H1 (cell line): ENCODE measurements at regions not wholly inside any gene's neighbourhood (a gene's known extent, or its start where the extent isn't known, plus 50 kb on each side); places are given as distances from the start of the nearest gene placed in this dataset.

Experiments used
- CTCF ChIA-PET: fragments of 300-600 bp; sonication (Branson Sonifier 250); formaldehyde crosslinking; loops from one replicate; lab custom pipeline; 2021; ENCODE audit not compliant: partially characterized antibody; lab: Charles Lee
- POLR2A ChIA-PET: fragments of 300-600 bp; sonication (Branson Sonifier 250); formaldehyde crosslinking; loops from one replicate; lab custom pipeline; 2021; ENCODE audit warnings: inconsistent platforms; ENCODE audit not compliant: partially characterized antibody; lab: Charles Lee
- DNase-seq, 2 experiments: peaks; one replicate each; pipeline versions ENCODE4 v3.0.0 to v3.0.0-alpha.2; 2010 to 2022; ENCODE audit warnings: low spot score in 2 of 2, low read depth in 1 of 2, mixed read lengths in 1 of 2
- FAIRE-seq: peaks from 2 replicates; lab custom pipeline; 2011; peaks lifted over from hg19 to GRCh38; lab: Jason Lieb, UNC
- H2AFZ ChIP-seq: 2 replicates; pipeline ENCODE4 v1.8.1; 2012; ENCODE audit warnings: low read length, inconsistent platforms
- H2AK5ac ChIP-seq: 2 replicates; pipeline ENCODE4 v1.6.1; 2013; ENCODE audit warnings: low read depth, low read length
- H2BK120ac ChIP-seq: replicated peaks from 2 replicates; pipeline ENCODE3; 2013; ENCODE audit warnings: low read depth, low read length, inconsistent platforms
- H2BK12ac ChIP-seq: 2 replicates; pipeline ENCODE4 v1.6.1; 2013; ENCODE audit warnings: low read depth, low read length
- H2BK15ac ChIP-seq: 2 replicates; pipeline ENCODE4 v1.6.1; 2013; ENCODE audit warnings: low read length
- H2BK20ac ChIP-seq: 2 replicates; pipeline ENCODE4 v1.6.1; 2013; ENCODE audit warnings: low read length
- H2BK5ac ChIP-seq: 2 replicates; pipeline ENCODE4 v1.6.1; 2013; ENCODE audit warnings: low read depth, low read length
- H3K14ac ChIP-seq: 2 replicates; pipeline ENCODE4 v1.6.1; 2013; ENCODE audit warnings: inconsistent platforms; ENCODE audit not compliant: insufficient read length
- H3K18ac ChIP-seq: 2 replicates; pipeline ENCODE4 v1.6.1; 2013; ENCODE audit warnings: low read length; ENCODE audit errors: extremely low read depth
- H3K23ac ChIP-seq: 2 replicates; pipeline ENCODE4 v1.6.1; 2013; ENCODE audit warnings: inconsistent platforms; ENCODE audit not compliant: insufficient read length
- H3K23me2 ChIP-seq: 2 replicates; pipeline ENCODE4 v1.6.1; 2013; ENCODE audit warnings: low read depth, low read length
- H3K27ac ChIP-seq: 2 replicates; pipeline ENCODE4 v1.6.1; 2011; ENCODE audit warnings: low read depth, low read length, inconsistent platforms
- H3K27me3 ChIP-seq, 4 experiments: replicated peaks in 1 of 4; 1 replicate in 1 of 4; 2 replicates in 3 of 4; pipeline versions ENCODE4 v1.6.1 to v1.8.1; 2011 to 2013; ENCODE audit warnings: low read length in 3 of 4, mild to moderate bottlenecking in 3 of 4, inconsistent platforms in 2 of 4, mixed read lengths in 2 of 4, moderate library complexity in 1 of 4; ENCODE audit not compliant: control insufficient read depth in 3 of 4, insufficient read depth in 3 of 4; ENCODE audit errors: extremely low read depth in 1 of 4
- H3K36me3 ChIP-seq, 4 experiments: 2 replicates each; pipeline versions ENCODE4 v1.6.1 to v1.8.1; 2011 to 2013; ENCODE audit warnings: mild to moderate bottlenecking in 4 of 4, low read length in 3 of 4, moderate library complexity in 2 of 4, control low read depth in 1 of 4, inconsistent platforms in 1 of 4; ENCODE audit not compliant: insufficient read depth in 4 of 4, control insufficient read depth in 2 of 4
- H3K4ac ChIP-seq: replicated peaks from 2 replicates; pipeline ENCODE3; 2013; ENCODE audit warnings: low read length, low read depth, mixed read lengths, inconsistent platforms; ENCODE audit not compliant: insufficient read length
- H3K4me1 ChIP-seq, 4 experiments: replicated peaks in 1 of 4; 1 replicate in 1 of 4; 2 replicates in 3 of 4; pipeline versions ENCODE4 v1.6.1 to v1.8.1; 2011 to 2013; ENCODE audit warnings: low read length in 3 of 4, inconsistent platforms in 2 of 4, mixed read lengths in 1 of 4; ENCODE audit not compliant: insufficient read depth in 4 of 4, control insufficient read depth in 3 of 4
- H3K4me2 ChIP-seq, 2 experiments: 2 replicates each; pipeline versions ENCODE4 v1.6.1 to v1.8.1; 2011 to 2013; ENCODE audit warnings: low read depth in 2 of 2, low read length in 2 of 2, control low read depth in 1 of 2, inconsistent platforms in 1 of 2, mild to moderate bottlenecking in 1 of 2; ENCODE audit not compliant: insufficient read depth in 1 of 2
- H3K4me3 ChIP-seq, 4 experiments: fragments of 200-600, 300-600 bp in 1 of 4; sonication (generic), shearing (Covaris generic), sonication (Bioruptor Twin) in 1 of 4; 2 replicates each; pipeline versions ENCODE4 v1.5.1 to v1.8.1; 2011 to 2016; ENCODE audit warnings: low read length in 4 of 4, low read depth in 3 of 4, control low read depth in 2 of 4, inconsistent platforms in 2 of 4, mild to moderate bottlenecking in 2 of 4, mixed read lengths in 1 of 4, moderate library complexity in 1 of 4; ENCODE audit not compliant: insufficient read depth in 2 of 4; ENCODE audit errors: extremely low read depth in 1 of 4
- H3K56ac ChIP-seq: replicated peaks from 2 replicates; pipeline ENCODE3; 2013; ENCODE audit warnings: low read depth, mild to moderate bottlenecking, mixed read lengths, low read length, inconsistent platforms; ENCODE audit not compliant: insufficient read length
- H3K79me1 ChIP-seq: 2 replicates; pipeline ENCODE4 v1.6.1; 2013; ENCODE audit warnings: low read depth, low read length, control low read depth
- H3K79me2 ChIP-seq, 2 experiments: 2 replicates each; pipeline versions ENCODE4 v1.6.1 to v1.8.1; 2012 to 2013; ENCODE audit warnings: low read length in 2 of 2, mild to moderate bottlenecking in 2 of 2, inconsistent platforms in 1 of 2; ENCODE audit not compliant: insufficient read depth in 2 of 2, control insufficient read depth in 1 of 2
- H3K9ac ChIP-seq, 4 experiments: replicated peaks in 1 of 4; 1 replicate in 1 of 4; 2 replicates in 3 of 4; pipeline versions ENCODE4 v1.6.1 to v1.8.1; 2011 to 2013; ENCODE audit warnings: low read depth in 3 of 4, low read length in 3 of 4, control low read depth in 2 of 4, mild to moderate bottlenecking in 2 of 4, moderate library complexity in 2 of 4, inconsistent platforms in 1 of 4; ENCODE audit errors: extremely low read depth in 1 of 4
- H3K9me3 ChIP-seq, 2 experiments: 2 replicates each; pipeline versions ENCODE4 v1.6.1 to v1.8.1; 2012 to 2013; ENCODE audit warnings: mild to moderate bottlenecking in 2 of 2, moderate library complexity in 2 of 2, control low read depth in 1 of 2, inconsistent platforms in 1 of 2, low read depth in 1 of 2, low read length in 1 of 2, mixed read lengths in 1 of 2; ENCODE audit not compliant: insufficient read depth in 2 of 2
- H4K20me1 ChIP-seq, 2 experiments: replicated peaks in 1 of 2; 2 replicates each; pipeline versions ENCODE3 to v1.8.1; 2011 to 2013; ENCODE audit warnings: inconsistent platforms in 2 of 2, low read length in 2 of 2, mild to moderate bottlenecking in 1 of 2; ENCODE audit not compliant: insufficient read depth in 2 of 2, control insufficient read depth in 1 of 2
- H4K5ac ChIP-seq: 2 replicates; pipeline ENCODE4 v1.6.1; 2013; ENCODE audit warnings: low read length, low read depth, mixed read lengths, inconsistent platforms; ENCODE audit not compliant: insufficient read length
- H4K8ac ChIP-seq: 2 replicates; pipeline ENCODE4 v1.8.0; 2013; ENCODE audit warnings: mild to moderate bottlenecking, moderate library complexity, low read length, inconsistent platforms; ENCODE audit not compliant: insufficient read depth; ENCODE audit errors: extremely low read depth
- H4K91ac ChIP-seq: replicated peaks from 2 replicates; pipeline ENCODE3; 2013; ENCODE audit warnings: low read length, mixed read lengths, inconsistent platforms; ENCODE audit not compliant: insufficient read length
- BCL11A ChIP-seq, 2 experiments: IDR thresholded peaks; one replicate each; pipeline ENCODE4 v1.6.1; 2011; ENCODE audit warnings: low read depth in 2 of 2, low read length in 2 of 2, mild to moderate bottlenecking in 2 of 2
- CHD1 ChIP-seq: IDR thresholded peaks from 2 replicates; pipeline ENCODE4 v1.6.1; 2012; ENCODE audit warnings: low read depth, low read length, improper control_type of control experiment
- EGR1 ChIP-seq: IDR thresholded peaks from 2 replicates; pipeline ENCODE4 v1.6.1; 2011; ENCODE audit warnings: low read depth, low read length, borderline replicate concordance
- GTF2F1 ChIP-seq: IDR thresholded peaks from 2 replicates; pipeline ENCODE4 v1.6.1; 2012; ENCODE audit warnings: low read depth, low read length, improper control_type of control experiment, borderline replicate concordance
- JUN ChIP-seq: IDR thresholded peaks from 2 replicates; pipeline ENCODE4 v1.6.1; 2011; ENCODE audit warnings: low read depth, mild to moderate bottlenecking, improper control_type of control experiment, low read length
- KDM1A ChIP-seq: fragments of 200-600, 300-600 bp; sonication (generic); IDR thresholded peaks from 2 replicates; pipeline ENCODE4 v1.7.1; 2016; ENCODE audit warnings: mild to moderate bottlenecking, low read length, borderline replicate concordance
- KDM4A ChIP-seq: IDR thresholded peaks from one replicate; pipeline ENCODE4 v1.7.1; 2012; ENCODE audit warnings: low read depth, mild to moderate bottlenecking, moderate library complexity, low read length, inconsistent platforms; ENCODE audit not compliant: severe bottlenecking
- MAX ChIP-seq: IDR thresholded peaks from 2 replicates; pipeline ENCODE4 v1.6.1; 2012; ENCODE audit warnings: inconsistent platforms
- PHF8 ChIP-seq: fragments of 200-600 bp; sonication (generic); conservative IDR thresholded peaks from 2 replicates; pipeline ENCODE4 v1.7.1; 2012; ENCODE audit warnings: low read depth, mild to moderate bottlenecking, inconsistent platforms, low read length, moderate library complexity
- POLR2AphosphoS5 ChIP-seq: IDR thresholded peaks from 2 replicates; pipeline ENCODE4 v1.6.1; 2011; ENCODE audit warnings: low read depth, low read length
- RFX5 ChIP-seq: IDR thresholded peaks from 2 replicates; pipeline ENCODE4 v1.6.1; 2011; ENCODE audit warnings: low read depth, low read length, improper control_type of control experiment, borderline replicate concordance
- SIN3A ChIP-seq, 2 experiments: IDR thresholded peaks in 1 of 2; conservative IDR thresholded peaks in 1 of 2; 2 replicates each; pipeline ENCODE4 v1.6.1; 2011 to 2012; ENCODE audit warnings: low read length in 2 of 2, improper control_type of control experiment in 1 of 2, low read depth in 1 of 2, mild to moderate bottlenecking in 1 of 2
- WGBS, 2 experiments: shearing (Covaris generic) in 1 of 2; methylation state at CpG; one replicate each; pipeline versions ENCODE4 v1.1.6 to v1.1.7; 2013 to 2015; ENCODE audit warnings: low lambda C conversion rate in 2 of 2, mixed read lengths in 2 of 2, inconsistent platforms in 1 of 2, low coverage in 1 of 2, missing lambda C conversion rate in 1 of 2; ENCODE audit not compliant: insufficient replicate concordance in 2 of 2, insufficient coverage in 1 of 2, insufficient read length in 1 of 2; ENCODE audit errors: extremely low coverage in 1 of 2, missing lambda C conversion rate in 1 of 2; 5-methylcytosine and 5-hydroxymethylcytosine counted together
- TF ChIP-seq, protein P1 (sequence below): IDR thresholded peaks from 2 replicates; pipeline ENCODE4 v1.6.1; 2011; ENCODE audit warnings: low read length, improper control_type of control experiment

GRCh38 chr11:45396394-45396793, 110.3 kb upstream of the SYT13 start:
- no peak for FAIRE-seq
- Histone ChIP-seq H3K23ac (no peak overlapping the region), H2BK20ac (no peak overlapping the region), H4K8ac (no peak overlapping the region), H2BK12ac (no peak overlapping the region), H4K20me1 (no peaks in the 10 kb centered on the region), H3K56ac (no peak overlapping the region), H3K79me1 (no peaks in the 10 kb centered on the region), H3K36me3 (no peaks in the 10 kb centered on the region), H3K9me3 (no peaks in the 10 kb centered on the region), H3K4me1 (peaks cover 0 to 3% (median 0%) of the 10 kb centered on the region in 4 experiments; a peak in 1 of 7 replicates), H2AFZ (no peak overlapping the region), H3K27me3 (no peaks in the 10 kb centered on the region; a peak in 1 of 7 replicates), H4K91ac (no peak overlapping the region), H3K9ac (no peak overlapping the region), H2BK15ac (no peak overlapping the region), H3K4me2 (no peak overlapping the region), H3K27ac (no peak overlapping the region), H3K23me2 (peaks cover 2% of the 10 kb centered on the region; the same call in 1 of the 2 replicates), H2BK120ac (no peak overlapping the region)
- CTCF ChIA-PET = interaction anchor here (1.0 to 2.1 kb wide), 5 partner anchors 8 to 375 kb away, joined by 3 to 10 read pairs (median 4); no protein-coding TSS in a partner anchor
- TF ChIP-seq JUN (no peak), SIN3A (conservative IDR thresholded peaks at IDR 0.05 in 1 of 2, IDR thresholded peaks at IDR 0.05 in 1 of 2; ENCODE audit: low read depth in 1 of 2, low read length in 2 of 2) (no peak), GTF2F1 (no peak), CHD1 (no peak), EGR1 (no peak), KDM1A (no peak), MAX (no peak), RFX5 (no peak), PHF8 (no peak), POLR2AphosphoS5 (no peak), BCL11A (IDR thresholded peaks at IDR 0.05; ENCODE audit: low read depth in 2 of 2, low read length in 2 of 2) (no peak), KDM4A (no peak)
- TF ChIP-seq, protein P1, sequence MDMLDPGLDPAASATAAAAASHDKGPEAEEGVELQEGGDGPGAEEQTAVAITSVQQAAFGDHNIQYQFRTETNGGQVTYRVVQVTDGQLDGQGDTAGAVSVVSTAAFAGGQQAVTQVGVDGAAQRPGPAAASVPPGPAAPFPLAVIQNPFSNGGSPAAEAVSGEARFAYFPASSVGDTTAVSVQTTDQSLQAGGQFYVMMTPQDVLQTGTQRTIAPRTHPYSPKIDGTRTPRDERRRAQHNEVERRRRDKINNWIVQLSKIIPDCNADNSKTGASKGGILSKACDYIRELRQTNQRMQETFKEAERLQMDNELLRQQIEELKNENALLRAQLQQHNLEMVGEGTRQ = no peak
- TF ChIP-seq, all 59 proteins: peak for 0
- POLR2A ChIA-PET = interaction anchor here (0.9 kb wide), 1 partner anchor 14 kb away, joined by 4 read pairs; no protein-coding TSS in a partner anchor
- Histone ChIP-seq H3K18ac (no peak overlapping the region), H3K79me2 (no peaks in the 10 kb centered on the region), H3K4ac (no peak overlapping the region), H2BK5ac (no peak overlapping the region), H4K5ac (no peak overlapping the region), H3K4me3 (no peak overlapping the region), H3K14ac (no peak overlapping the region), H2AK5ac (no peak overlapping the region)
- WGBS, 2 experiments = 86% methylated on average over 4 of the region's 4 CpGs; no CpG with 5 or more reads in 1 of the 2 experiments
- no peak for DNase-seq
